ENCODE measurements at regions not wholly inside any gene's neighbourhood (a gene's known extent, or its start where the extent isn't known, plus 50 kb on each side); places are given as distances from the start of the nearest gene placed in this dataset.

- no peak overlapping the region for H3K9ac ChIP-seq (ENCODE audit: insufficient read depth in 1 of 2, low read depth in 2 of 2, low read length in 2 of 2)
- no peak for FAIRE-seq
- H3K9me3 ChIP-seq (replicated peaks; ENCODE audit: control insufficient read depth, insufficient read depth, low read depth, low read length), result no peaks in the 10 kb centered on the region
- WGBS (ENCODE audit: insufficient coverage, low coverage, missing lambda C conversion rate), result 0% methylated on average over 6 of the region's 6 CpGs
- ChIA-PET POLR2A (no interaction called here), CTCF (ENCODE audit: low intra/inter-chr PET ratio) (interaction anchor here (0.5 kb wide), 1 partner anchor 119 kb away, joined by 3 read pairs; no protein-coding TSS in a partner anchor)
- no peaks in the 10 kb centered on the region for H3K4me1 ChIP-seq (replicated peaks in 1 of 2; ENCODE audit: control insufficient read depth in 2 of 2, insufficient read depth in 2 of 2, low read length in 2 of 2)
- no peak for ATAC-seq
- H3K27ac ChIP-seq (ENCODE audit: extremely low read depth, low read depth, low read length), result no peak overlapping the region
- no peak overlapping the region for H3K4me2 ChIP-seq (ENCODE audit: insufficient read depth, low read length)
- no peaks in the 10 kb centered on the region for H3K36me3 ChIP-seq (ENCODE audit: control insufficient read depth, insufficient read depth, low read length)
- H3K4me3 ChIP-seq, result no peak overlapping the region
- peaks cover 19 to 24% of the 10 kb centered on the region in 2 experiments; a peak in 4 of 5 replicates for H3K27me3 ChIP-seq (ENCODE audit: control insufficient read depth in 2 of 2, insufficient read depth in 2 of 2, low read length in 2 of 2)
- peaks cover 9% of the 10 kb centered on the region; the same call in 1 of the 2 replicates for H4K20me1 ChIP-seq (replicated peaks; ENCODE audit: control insufficient read depth, insufficient read depth, low read length)
- no TSS peak for BruUV-seq (replicated peaks)
- in situ Hi-C loops (cut with MboI) (no loop called here), intact Hi-C loops (cut with micrococcal nuclease) (no loop called here)
- no peak overlapping the region for H2AFZ ChIP-seq (ENCODE audit: low read depth, low read length)
- no peak for TF ChIP-seq MAZ (CRISPR knock-in tag; conservative IDR thresholded peaks at IDR 0.05 in 1 of 2, IDR thresholded peaks at IDR 0.05 in 1 of 2)
- no peak for TF ChIP-seq HINFP (tag; conservative IDR thresholded peaks at IDR 0.05; ENCODE audit: low read depth)
- TF ChIP-seq HOMEZ (CRISPR knock-in tag; IDR thresholded peaks at IDR 0.05), result no peak
- no peak for TF ChIP-seq U2AF2 (optimal IDR thresholded peaks at IDR 0.05; ENCODE audit: low read depth, low read length)
- no peak for TF ChIP-seq ZNF79 (CRISPR knock-in tag; IDR thresholded peaks at IDR 0.05; ENCODE audit: low read depth)
- TF ChIP-seq NCOA6 (IDR thresholded peaks at IDR 0.05), result no peak
- no peak for TF ChIP-seq PRPF4 (IDR thresholded peaks at IDR 0.05; ENCODE audit: insufficient read depth, low read depth, low read length, poor library complexity, severe bottlenecking)
- no peaks in the 10 kb centered on the region for H3K9me1 ChIP-seq (ENCODE audit: control insufficient read depth, insufficient read depth, low read length)
- H3K79me2 ChIP-seq (ENCODE audit: control insufficient read depth, insufficient read depth, low read length), result no peaks in the 10 kb centered on the region
- DNase-seq (ENCODE audit: extremely low read depth in 1 of 4, low spot score in 3 of 4), result no peak
Measured at GRCh38 chr6:168138436-168138835, 59.4 kb upstream of the FRMD1 start.
